ENCODE measurements at regions not wholly inside any gene's neighbourhood (a gene's known extent, or its start where the extent isn't known, plus 50 kb on each side); places are given as distances from the start of the nearest gene placed in this dataset.

DNA sequence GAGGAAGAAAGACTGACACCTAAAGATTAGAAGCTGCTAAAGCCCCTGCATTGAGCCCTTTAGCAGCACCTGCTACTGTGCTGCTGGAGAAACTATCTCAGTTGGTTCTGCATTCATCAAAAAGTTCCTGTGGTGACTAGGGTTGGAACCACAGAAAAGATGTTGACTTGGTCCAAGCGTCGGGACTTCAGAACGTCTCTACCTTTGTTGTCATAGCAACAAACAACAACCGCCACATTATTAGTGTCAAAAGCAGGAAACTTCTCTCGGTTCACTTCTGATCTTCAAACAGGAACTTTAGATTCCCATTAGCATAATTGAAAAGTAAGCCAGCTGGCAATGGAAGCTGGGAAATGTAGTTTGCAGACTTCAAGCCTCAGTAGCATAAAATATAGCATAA lies 368.0 kb downstream of the SEC23A start:
- no peak overlapping the region for H2BK15ac ChIP-seq (ENCODE audit: low read length)
- H3K56ac ChIP-seq (replicated peaks; ENCODE audit: insufficient read length, low read depth, low read length): no peak overlapping the region
- ChIA-PET POLR2A (ENCODE audit: partially characterized antibody) (no interaction called here), CTCF (ENCODE audit: partially characterized antibody) (interaction anchor here (1.4 to 3.8 kb wide), 2 partner anchors 12 to 74 kb away, joined by 4 to 32 read pairs; no protein-coding TSS in a partner anchor)
- FAIRE-seq: no peak
- no peaks in the 10 kb centered on the region for H3K79me1 ChIP-seq (ENCODE audit: low read depth, low read length)
- H3K18ac ChIP-seq (ENCODE audit: extremely low read depth, low read length): no peak overlapping the region
- H4K5ac ChIP-seq (ENCODE audit: insufficient read length, low read depth, low read length): no peak overlapping the region
- no peak overlapping the region for H3K9ac ChIP-seq (replicated peaks in 1 of 4; ENCODE audit: extremely low read depth in 1 of 4, low read depth in 3 of 4, low read length in 3 of 4)
- H3K4me3 ChIP-seq (ENCODE audit: extremely low read depth in 1 of 4, insufficient read depth in 2 of 4, low read depth in 3 of 4, low read length in 4 of 4): no peak overlapping the region
- no peak overlapping the region for H4K8ac ChIP-seq (ENCODE audit: extremely low read depth, insufficient read depth, low read length)
- WGBS, 2 experiments (ENCODE audit: extremely low coverage in 1 of 2, insufficient coverage in 1 of 2, insufficient read length in 1 of 2, insufficient replicate concordance in 2 of 2, low coverage in 1 of 2, low lambda C conversion rate in 2 of 2, missing lambda C conversion rate in 1 of 2): 89% methylated on average over 5 of the region's 5 CpGs; no CpG with 5 or more reads in 1 of the 2 experiments
- H3K4me1 ChIP-seq (replicated peaks in 1 of 4; ENCODE audit: control insufficient read depth in 3 of 4, insufficient read depth in 4 of 4, low read length in 3 of 4): no peaks in the 10 kb centered on the region
- no peak overlapping the region for H2BK20ac ChIP-seq (ENCODE audit: low read length)
- H3K4ac ChIP-seq (replicated peaks; ENCODE audit: insufficient read length, low read depth, low read length): no peak overlapping the region
- H2BK5ac ChIP-seq (ENCODE audit: low read depth, low read length): no peak overlapping the region
- no peak overlapping the region for H2AFZ ChIP-seq (ENCODE audit: low read length)
- H4K20me1 ChIP-seq (replicated peaks in 1 of 2; ENCODE audit: control insufficient read depth in 1 of 2, insufficient read depth in 2 of 2, low read length in 2 of 2): no peaks in the 10 kb centered on the region
- no peak overlapping the region for H3K14ac ChIP-seq (ENCODE audit: insufficient read length)
- H3K36me3 ChIP-seq (ENCODE audit: control insufficient read depth in 2 of 4, insufficient read depth in 4 of 4, low read length in 3 of 4): no peaks in the 10 kb centered on the region
- H3K23ac ChIP-seq (ENCODE audit: insufficient read length): no peak overlapping the region
- no peaks in the 10 kb centered on the region for H3K27me3 ChIP-seq (replicated peaks in 1 of 4; ENCODE audit: control insufficient read depth in 3 of 4, extremely low read depth in 1 of 4, insufficient read depth in 3 of 4, low read length in 3 of 4)
- H2BK12ac ChIP-seq (ENCODE audit: low read depth, low read length): no peak overlapping the region
- peaks cover 0 to 4% of the 10 kb centered on the region in 2 experiments; a peak in 1 of 4 replicates for H3K9me3 ChIP-seq (ENCODE audit: insufficient read depth in 2 of 2, low read depth in 1 of 2, low read length in 1 of 2)
- no peaks in the 10 kb centered on the region for H3K79me2 ChIP-seq (ENCODE audit: control insufficient read depth in 1 of 2, insufficient read depth in 2 of 2, low read length in 2 of 2)
- H3K27ac ChIP-seq (ENCODE audit: low read depth, low read length): no peak overlapping the region
- H3K23me2 ChIP-seq (ENCODE audit: low read depth, low read length): no peaks in the 10 kb centered on the region
- no peak overlapping the region for H4K91ac ChIP-seq (replicated peaks; ENCODE audit: insufficient read length, low read length)
- no peak overlapping the region for H3K4me2 ChIP-seq (ENCODE audit: insufficient read depth in 1 of 2, low read depth in 2 of 2, low read length in 2 of 2)
- H2BK120ac ChIP-seq (replicated peaks; ENCODE audit: low read depth, low read length): no peak overlapping the region
- H2AK5ac ChIP-seq (ENCODE audit: low read depth, low read length): no peak overlapping the region
- DNase-seq (ENCODE audit: low read depth in 1 of 2, low spot score in 2 of 2): no peak
- TF ChIP-seq JUND (IDR thresholded peaks at IDR 0.05; ENCODE audit: low read length) (no peak), NRF1 (IDR thresholded peaks at IDR 0.05; ENCODE audit: low read depth, low read length) (no peak), CHD1 (IDR thresholded peaks at IDR 0.05; ENCODE audit: low read depth, low read length) (no peak), RAD21 (IDR thresholded peaks at IDR 0.05 in 1 of 2, conservative IDR thresholded peaks at IDR 0.05 in 1 of 2; ENCODE audit: low read depth in 2 of 2, low read length in 2 of 2) (no peak), RNF2 (IDR thresholded peaks at IDR 0.05; ENCODE audit: borderline replicate concordance, low read depth, low read length, missing control alignments, poor library complexity, severe bottlenecking) (no peak), SP2 (IDR thresholded peaks at IDR 0.05; ENCODE audit: low read length) (no peak), SAP30 (IDR thresholded peaks at IDR 0.05; ENCODE audit: insufficient read depth, insufficient replicate concordance, low read length) (no peak), SP1 (IDR thresholded peaks at IDR 0.05; ENCODE audit: low read depth, low read length) (no peak), YY1 (IDR thresholded peaks at IDR 0.05; ENCODE audit: low read depth, low read length) (no peak), HDAC6 (IDR thresholded peaks at IDR 0.05; ENCODE audit: low read depth, low read length) (no peak), SP4 (IDR thresholded peaks at IDR 0.05; ENCODE audit: low read length) (no peak)
- TF ChIP-seq, protein P1, sequence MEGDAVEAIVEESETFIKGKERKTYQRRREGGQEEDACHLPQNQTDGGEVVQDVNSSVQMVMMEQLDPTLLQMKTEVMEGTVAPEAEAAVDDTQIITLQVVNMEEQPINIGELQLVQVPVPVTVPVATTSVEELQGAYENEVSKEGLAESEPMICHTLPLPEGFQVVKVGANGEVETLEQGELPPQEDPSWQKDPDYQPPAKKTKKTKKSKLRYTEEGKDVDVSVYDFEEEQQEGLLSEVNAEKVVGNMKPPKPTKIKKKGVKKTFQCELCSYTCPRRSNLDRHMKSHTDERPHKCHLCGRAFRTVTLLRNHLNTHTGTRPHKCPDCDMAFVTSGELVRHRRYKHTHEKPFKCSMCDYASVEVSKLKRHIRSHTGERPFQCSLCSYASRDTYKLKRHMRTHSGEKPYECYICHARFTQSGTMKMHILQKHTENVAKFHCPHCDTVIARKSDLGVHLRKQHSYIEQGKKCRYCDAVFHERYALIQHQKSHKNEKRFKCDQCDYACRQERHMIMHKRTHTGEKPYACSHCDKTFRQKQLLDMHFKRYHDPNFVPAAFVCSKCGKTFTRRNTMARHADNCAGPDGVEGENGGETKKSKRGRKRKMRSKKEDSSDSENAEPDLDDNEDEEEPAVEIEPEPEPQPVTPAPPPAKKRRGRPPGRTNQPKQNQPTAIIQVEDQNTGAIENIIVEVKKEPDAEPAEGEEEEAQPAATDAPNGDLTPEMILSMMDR (IDR thresholded peaks at IDR 0.05; ENCODE audit: control extremely low read depth in 1 of 3, insufficient read depth in 1 of 3, low read depth in 1 of 3, low read length in 3 of 3): no peak

All from H1 (cell line).